Urothelium cell line (cell line): ENCODE measurements at regions not wholly inside any gene's neighbourhood (a gene's known extent, or its start where the extent isn't known, plus 50 kb on each side); places are given as distances from the start of the nearest gene placed in this dataset.
"Not testable (repeated sequence)": the region's sequence is repeated elsewhere in the genome, so short reads cannot be mapped to it uniquely, and the experiment has no call there.

ENCODE experiments used
- DNase-seq: peaks from one replicate; pipeline ENCODE4 v3.0.0; 2011; ENCODE audit warnings: low spot score, mixed read lengths
- FAIRE-seq: peaks from 2 replicates; lab custom pipeline; 2011; peaks lifted over from hg19 to GRCh38; lab: Jason Lieb, UNC

DNA sequence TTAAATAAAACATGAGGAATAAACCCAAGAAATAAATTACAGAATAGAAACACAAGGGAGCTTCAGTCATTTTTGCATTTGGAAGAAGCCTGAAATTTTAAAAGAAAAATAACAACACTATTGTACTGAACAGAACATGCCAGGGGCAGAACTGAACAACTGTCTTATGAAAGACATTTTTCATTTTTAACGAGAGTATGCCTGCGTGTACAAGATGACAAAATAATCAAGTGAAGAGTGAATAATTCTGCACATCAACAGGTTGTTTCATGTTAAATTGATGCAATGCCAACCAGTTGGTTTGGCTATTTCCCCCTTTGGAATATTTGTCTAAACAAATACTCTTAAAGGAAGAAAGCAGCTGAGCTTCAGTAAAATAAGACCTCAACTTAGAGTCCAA is 103.3 kb upstream of the BTG1 start:
- DNase-seq, result no peak
- FAIRE-seq, result no peak

DNA sequence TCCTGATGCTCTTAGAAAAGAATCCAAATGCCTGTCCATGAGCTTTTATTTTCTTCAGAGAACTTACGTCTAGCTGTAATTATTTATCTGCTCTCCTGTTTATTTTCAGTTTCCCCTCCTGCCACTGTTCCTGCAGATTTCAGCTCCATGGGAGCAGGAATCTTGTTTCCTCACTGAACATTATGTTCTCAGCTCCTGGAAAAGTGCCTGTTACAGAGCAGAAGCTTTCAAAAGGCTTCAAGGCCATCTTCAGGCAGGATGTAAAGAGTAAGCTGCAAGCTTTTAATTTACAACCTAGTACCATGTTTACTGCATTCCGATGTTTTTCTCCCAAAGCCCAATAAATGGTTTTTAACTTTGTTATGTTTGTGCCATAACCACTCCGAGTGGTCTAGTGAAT is 98.4 kb upstream of the BTG1 start:
- DNase-seq (no peak), FAIRE-seq (no peak)

DNA sequence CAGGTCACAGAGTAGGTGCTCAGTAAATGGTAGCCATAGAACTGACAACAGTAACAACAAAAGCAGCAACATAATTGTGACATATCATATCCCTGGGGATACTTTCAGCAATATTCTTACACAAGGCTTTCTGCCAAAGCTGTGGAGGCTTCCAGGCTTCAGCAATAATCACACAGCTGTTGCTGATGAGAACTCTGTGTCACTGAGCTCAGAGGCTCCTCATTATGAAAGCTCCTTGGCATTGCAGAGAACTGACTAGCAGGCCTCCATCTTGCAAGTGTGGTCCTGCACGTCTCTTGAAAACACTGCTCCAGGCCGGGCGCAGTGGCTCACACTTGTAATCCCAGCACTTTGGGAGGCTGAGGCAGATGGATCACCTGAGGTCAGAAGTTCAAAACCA is 97.3 kb upstream of the BTG1 start:
- DNase-seq (no peak), FAIRE-seq (no peak)

GRCh38 chr12:92237762-92238523 is 92.3 kb upstream of the BTG1 start:
- no peak for FAIRE-seq

DNA sequence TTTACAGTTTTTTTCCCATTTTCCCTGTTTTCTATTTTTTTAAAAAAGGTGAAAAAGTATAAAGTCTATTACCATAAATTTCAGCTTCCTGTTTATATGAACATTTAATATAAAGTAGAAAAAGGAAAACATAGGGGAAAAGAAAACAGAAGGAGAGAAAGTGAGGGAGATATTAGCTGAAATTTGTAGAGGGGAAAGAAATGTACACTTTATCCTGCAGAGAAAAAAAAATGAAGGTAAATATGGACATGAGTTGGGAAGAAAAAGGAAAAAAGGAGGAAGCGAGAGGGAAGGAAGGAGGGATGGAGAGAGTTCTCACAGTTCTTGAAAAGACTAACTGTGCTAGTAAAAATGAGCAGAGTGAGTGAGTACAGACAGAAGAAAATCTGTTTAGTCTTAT is 91.6 kb upstream of the BTG1 start:
- FAIRE-seq, result no peak

More at GRCh38 chr12:92237762-92238523, 92.3 kb upstream of the BTG1 start:
- no peak for DNase-seq

DNA sequence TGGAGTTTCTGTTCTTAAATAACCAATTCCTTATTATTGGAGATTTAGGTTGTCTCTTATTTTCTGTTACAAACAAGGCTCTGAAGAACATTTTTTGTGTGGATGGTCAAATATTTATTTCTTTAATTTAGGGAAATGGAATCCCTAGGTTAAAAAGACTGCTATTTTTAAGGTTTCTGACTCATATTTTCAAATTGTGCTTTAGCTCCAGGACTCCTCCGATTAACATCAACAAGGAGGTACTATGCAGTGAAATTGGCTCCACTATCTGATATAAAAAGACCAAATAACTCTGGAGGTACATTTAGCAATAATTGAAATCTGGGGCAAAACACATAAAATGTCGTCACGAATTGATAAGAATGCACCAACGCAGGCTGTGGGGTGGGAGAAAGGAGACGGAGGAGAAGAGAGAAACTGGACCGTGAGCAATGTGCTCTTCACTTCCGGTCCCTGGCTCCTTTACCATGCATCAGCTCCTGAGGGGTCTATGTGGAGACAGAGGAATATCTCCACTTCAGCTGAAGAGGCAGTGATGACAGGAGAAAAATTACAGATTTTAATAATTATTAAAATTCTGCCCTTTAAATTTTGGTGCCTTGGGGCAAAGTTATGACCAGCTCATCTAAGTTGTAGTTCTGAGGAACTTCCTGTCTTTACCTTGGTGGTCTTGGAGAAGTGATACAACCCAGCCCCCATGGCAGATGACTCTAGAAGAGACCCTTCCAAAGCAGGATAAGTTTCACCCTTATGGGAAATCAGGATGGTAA is 90.2 kb upstream of the BTG1 start:
- DNase-seq, result no peak

More for the DNA sequence above, 91.6 kb upstream of the BTG1 start:
- no peak for DNase-seq

DNA sequence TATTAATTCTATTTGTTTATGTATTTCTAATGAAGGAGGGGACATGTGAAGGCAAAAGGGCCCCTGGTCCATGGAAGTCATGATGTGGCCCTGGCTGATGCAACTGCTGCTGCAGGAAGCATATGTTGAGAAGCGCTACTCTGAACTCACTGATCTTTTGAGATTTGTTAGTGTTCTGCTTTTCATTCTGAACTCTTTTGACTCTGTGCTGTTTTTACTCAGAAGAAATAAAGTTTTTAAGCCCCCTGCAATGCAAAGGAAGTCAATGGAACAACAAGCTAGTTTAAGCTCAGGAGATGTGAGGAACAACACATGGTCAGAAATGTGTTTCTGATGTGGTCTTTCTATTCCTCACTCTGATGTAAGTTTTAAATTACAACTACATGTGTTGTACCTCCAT is 88.9 kb upstream of the BTG1 start:
- FAIRE-seq (no peak), DNase-seq (no peak)

More for the DNA sequence above, 90.2 kb upstream of the BTG1 start:
- FAIRE-seq, result no peak

DNA sequence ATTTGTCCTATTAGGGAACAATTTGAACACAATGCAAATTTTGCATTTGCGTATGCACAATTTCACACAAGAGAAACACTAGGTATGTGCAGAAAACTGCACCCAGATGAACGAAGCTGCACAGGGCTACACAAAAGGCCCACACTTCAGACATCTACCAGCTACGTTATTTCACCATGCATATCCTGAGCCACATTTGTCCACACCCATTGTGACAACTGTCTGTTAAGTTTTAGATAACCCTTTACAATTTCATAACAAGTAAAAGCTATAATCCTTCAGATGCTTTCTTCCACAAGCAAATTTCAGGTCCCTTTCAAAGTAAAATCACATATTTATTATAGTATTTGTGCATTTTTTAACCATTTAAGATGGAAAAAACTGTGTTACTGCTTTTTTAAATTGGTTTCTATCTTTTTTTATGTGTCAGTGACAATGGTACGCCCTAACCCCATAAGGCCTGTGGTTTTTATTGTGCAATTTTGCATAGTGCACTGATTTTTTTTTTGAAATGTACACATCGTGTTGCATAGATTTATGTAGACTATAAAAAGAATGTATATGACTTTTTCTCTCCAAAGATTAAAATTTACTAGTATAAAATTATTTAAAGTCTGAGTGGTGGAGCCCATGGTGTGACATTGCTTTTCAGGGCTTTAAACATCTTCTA is 87.8 kb upstream of the BTG1 start:
- no peak for FAIRE-seq
- no peak for DNase-seq

DNA sequence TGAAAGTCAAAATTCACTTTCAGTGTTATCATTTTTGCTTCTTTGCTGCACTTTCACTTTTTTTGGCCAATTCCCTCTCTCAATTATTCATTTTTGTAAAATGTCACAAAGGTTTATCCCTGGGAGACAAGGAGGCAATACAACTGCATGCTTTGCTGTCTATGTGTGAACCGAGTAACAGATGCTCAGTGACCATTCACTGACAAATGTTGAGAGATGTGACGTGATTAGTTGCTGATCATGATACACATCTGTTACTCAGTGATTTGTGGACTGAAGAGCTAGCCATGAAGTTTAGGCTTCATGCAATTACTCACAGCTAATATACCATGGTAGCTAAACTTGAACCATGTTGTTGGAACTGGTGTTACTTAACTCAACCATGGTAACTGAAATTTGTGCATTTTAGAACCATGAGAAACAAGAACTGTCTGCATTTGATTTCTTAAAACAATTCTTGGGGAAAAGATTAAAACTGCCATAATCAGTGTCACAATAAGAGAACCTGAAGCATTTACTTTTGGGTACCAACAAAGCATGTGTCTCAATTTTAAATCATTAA is 86.8 kb upstream of the BTG1 start:
- not testable (repeated sequence) for DNase-seq, FAIRE-seq

DNA sequence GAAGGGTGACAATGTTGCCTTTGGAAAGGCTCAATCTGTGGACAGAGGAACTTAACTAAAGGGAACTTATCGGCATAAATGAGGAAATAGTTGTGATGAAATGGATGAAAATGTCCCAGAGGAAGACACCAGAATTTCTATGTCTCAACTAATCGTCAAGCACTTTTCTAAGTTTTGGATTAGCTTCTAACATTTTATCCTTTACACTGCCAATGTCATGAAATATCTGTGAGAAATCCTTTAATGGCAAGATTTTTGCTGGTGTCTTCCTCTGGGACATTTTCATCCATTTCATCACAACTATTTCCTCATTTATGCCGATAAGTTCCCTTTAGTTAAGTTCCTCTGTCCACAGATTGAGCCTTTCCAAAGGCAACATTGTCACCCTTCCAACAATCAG is 86.3 kb upstream of the BTG1 start:
- not testable (repeated sequence) for DNase-seq, FAIRE-seq

- FAIRE-seq, DNase-seq: not testable (repeated sequence)
Measured at GRCh38 chr12:92231532-92231931, 85.9 kb upstream of the BTG1 start.

- FAIRE-seq (no peak), DNase-seq (no peak)
Measured at GRCh38 chr12:92229381-92229780, 83.7 kb upstream of the BTG1 start.

- no peak for DNase-seq
- no peak for FAIRE-seq
Measured at GRCh38 chr12:92226961-92227360, 81.3 kb upstream of the BTG1 start.

- no peak for DNase-seq
- FAIRE-seq, result no peak
Measured at GRCh38 chr12:92226071-92226661, 80.5 kb upstream of the BTG1 start.

DNA sequence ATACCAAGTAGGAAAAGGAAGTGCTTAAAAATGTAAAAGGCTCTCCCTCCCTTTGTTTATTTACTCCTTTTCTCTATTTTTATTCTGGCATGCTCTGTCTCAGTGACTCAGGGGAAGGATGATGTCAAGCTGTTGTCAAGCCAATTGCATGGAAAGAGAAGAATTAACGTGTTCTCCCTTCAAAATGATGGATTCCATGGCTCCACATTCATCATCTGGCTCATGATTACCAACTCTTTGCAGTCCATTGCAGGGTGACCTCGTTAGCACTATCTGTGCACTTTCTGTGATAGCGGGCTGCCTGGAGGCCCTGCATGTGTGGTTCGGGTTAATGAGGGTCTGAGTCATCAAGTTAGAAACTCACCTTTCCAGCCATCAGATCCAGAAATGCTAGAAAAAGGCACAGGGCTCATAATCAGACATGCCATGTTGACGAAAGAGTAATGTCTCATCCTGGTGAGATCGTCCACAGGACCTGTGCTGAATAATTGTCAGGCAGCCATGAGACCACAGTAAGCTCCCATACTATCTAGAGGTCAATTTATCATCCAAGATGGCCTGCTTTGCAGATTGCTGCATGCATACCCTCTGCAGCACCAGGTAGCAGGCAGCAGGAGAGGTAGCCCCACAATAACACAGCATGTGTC is 79.2 kb upstream of the BTG1 start:
- no peak for FAIRE-seq
- DNase-seq, result peak; percentile 4

- DNase-seq (no peak), FAIRE-seq (no peak)
Measured at GRCh38 chr12:92223481-92223880, 77.8 kb upstream of the BTG1 start.

- FAIRE-seq (no peak), DNase-seq (no peak)
Measured at GRCh38 chr12:92221656-92222315, 76.1 kb upstream of the BTG1 start.

DNA sequence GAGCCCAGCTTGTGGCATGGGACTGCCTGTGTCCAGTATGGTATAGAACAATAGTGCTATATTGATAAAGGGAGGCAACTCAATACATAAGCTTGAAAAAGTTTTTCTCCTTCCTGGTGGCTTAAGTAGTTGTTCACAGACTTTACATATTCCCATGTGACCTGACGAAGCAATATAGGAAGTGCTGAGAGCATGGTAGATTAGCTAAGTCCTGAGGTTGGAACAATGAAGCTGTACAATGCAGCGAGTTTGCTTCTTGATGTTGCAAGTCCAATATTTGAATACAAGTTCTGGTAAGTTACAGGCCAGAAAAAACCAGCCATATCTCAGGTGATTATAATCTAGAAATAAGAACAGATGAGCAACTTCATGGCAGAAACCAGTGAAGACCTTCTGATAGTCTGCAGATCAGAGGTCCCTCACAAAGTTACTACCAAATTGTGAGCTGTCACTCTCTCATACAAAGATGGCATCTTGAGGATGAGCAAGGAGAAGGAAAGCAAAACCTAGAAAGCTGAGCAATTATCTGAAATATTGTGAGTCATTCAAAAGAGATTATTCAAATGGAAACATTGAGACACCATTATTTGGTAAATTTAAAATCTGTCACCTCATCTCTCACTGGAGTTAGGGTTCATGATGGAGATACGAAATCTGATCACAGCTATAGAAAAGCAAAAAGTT is 72.9 kb upstream of the BTG1 start:
- FAIRE-seq, result no peak
- no peak for DNase-seq

GRCh38 chr12:92216092-92216491 is 70.4 kb upstream of the BTG1 start:
- FAIRE-seq (no peak), DNase-seq (no peak)
